ENCODE measurements at regions not wholly inside any gene's neighbourhood (a gene's known extent, or its start where the extent isn't known, plus 50 kb on each side); places are given as distances from the start of the nearest gene placed in this dataset.

GRCh38 chr11:134763030-134763388 lies 351.0 kb upstream of the B3GAT1 start:
- TF ChIP-seq CTCF (IDR thresholded peaks at IDR 0.05; ENCODE audit: insufficient read depth, low read depth, low read length) (no peak), EZH2 (IDR thresholded peaks at IDR 0.05; ENCODE audit: insufficient read depth, low read length) (no peak)

Data from astrocyte (in vitro differentiated cells and primary cell).